ENCODE measurements at regions not wholly inside any gene's neighbourhood (a gene's known extent, or its start where the extent isn't known, plus 50 kb on each side); places are given as distances from the start of the nearest gene placed in this dataset.

DNA sequence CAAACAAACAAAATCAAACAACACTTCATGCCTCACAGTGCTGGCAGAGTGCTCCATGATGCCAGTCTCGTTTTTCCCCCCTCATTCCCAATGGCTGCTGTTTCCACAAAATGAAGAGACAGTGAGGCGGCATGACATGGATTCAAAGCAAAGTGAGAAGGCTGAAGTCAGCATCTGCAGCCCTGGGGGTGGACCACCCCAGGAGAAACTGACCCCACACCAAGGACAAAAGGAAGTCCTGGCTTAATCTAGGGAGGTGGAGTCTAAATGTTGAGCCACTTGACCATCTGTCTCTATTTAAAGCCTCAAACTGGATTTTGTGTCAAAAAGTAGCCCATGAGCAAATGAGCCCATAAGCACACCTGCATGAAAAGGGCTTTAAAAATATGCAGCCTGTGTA is 151.2 kb upstream of the RORA start:
- Histone ChIP-seq H3K36me3 (no peaks in the 10 kb centered on the region), H3K4me1 (no peaks in the 10 kb centered on the region), H3K9me3 (no peaks in the 10 kb centered on the region), H3K27me3 (no peaks in the 10 kb centered on the region), H3K27ac (no peak overlapping the region), H3K4me3 (replicated peaks in 1 of 3) (no peak overlapping the region)
- intact Hi-C loops (cut with DNase I), result no loop called here
- no peak for DNase-seq
- TF ChIP-seq, protein P1, sequence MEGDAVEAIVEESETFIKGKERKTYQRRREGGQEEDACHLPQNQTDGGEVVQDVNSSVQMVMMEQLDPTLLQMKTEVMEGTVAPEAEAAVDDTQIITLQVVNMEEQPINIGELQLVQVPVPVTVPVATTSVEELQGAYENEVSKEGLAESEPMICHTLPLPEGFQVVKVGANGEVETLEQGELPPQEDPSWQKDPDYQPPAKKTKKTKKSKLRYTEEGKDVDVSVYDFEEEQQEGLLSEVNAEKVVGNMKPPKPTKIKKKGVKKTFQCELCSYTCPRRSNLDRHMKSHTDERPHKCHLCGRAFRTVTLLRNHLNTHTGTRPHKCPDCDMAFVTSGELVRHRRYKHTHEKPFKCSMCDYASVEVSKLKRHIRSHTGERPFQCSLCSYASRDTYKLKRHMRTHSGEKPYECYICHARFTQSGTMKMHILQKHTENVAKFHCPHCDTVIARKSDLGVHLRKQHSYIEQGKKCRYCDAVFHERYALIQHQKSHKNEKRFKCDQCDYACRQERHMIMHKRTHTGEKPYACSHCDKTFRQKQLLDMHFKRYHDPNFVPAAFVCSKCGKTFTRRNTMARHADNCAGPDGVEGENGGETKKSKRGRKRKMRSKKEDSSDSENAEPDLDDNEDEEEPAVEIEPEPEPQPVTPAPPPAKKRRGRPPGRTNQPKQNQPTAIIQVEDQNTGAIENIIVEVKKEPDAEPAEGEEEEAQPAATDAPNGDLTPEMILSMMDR (IDR thresholded peaks at IDR 0.05), result no peak
- no peak for TF ChIP-seq POLR2A (IDR thresholded peaks at IDR 0.05)
- 65 to 95% methylated on average over 2 of the region's 2 CpGs for WGBS, 2 donors

DNA sequence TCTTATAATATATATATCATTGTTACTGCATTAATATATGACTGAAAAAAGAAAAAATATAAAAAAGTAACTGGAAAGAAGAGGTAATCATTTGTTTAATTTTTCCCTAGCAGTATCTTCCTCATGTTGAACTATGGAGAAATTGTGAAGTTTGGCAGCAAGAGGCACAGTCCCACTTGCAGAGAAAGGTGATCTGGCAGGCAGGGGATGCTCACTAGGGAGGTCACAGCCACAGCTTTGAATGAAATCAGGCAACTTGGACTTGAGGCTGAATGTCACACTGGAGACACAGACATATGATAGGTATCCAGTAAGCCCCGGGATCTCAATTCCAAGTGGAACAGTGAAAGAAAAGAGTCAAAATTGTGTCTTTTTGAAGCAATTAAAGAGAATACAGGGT is 149.9 kb upstream of the RORA start:
- no peak for DNase-seq
- intact Hi-C loops (cut with DNase I), result no loop called here
- Histone ChIP-seq H3K27me3 (no peaks in the 10 kb centered on the region), H3K36me3 (no peaks in the 10 kb centered on the region), H3K4me1 (no peaks in the 10 kb centered on the region), H3K4me3 (replicated peaks in 1 of 3) (no peak overlapping the region), H3K9me3 (no peaks in the 10 kb centered on the region), H3K27ac (no peak overlapping the region)
- WGBS, 2 donors, result 90% methylated on average over 1 of the region's 1 CpG
- TF ChIP-seq POLR2A (IDR thresholded peaks at IDR 0.05), result no peak
- TF ChIP-seq, protein P1 (IDR thresholded peaks at IDR 0.05), result no peak

DNA sequence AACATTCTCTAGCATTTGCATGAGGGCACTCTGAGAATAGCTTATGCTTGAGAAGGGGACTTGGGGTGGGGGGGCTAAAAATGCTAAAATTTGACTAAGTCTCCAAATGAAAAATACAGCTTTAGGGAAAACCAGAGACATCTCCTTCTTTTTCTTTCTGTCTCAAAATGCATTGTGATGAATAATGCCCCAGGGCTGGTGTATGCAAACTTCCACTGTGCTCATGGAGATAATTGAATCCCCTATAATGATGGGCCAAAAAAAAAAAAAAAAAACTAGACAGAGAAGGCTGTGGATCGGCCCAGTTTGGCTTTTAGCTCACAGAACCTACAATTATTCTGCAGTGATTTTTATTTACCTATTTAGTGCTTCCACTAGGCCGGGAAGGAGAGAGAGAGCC is 147.9 kb upstream of the RORA start:
- TF ChIP-seq POLR2A (IDR thresholded peaks at IDR 0.05), result no peak
- TF ChIP-seq, protein P1 (IDR thresholded peaks at IDR 0.05), result no peak
- 78 to 90% methylated on average over 2 of the region's 2 CpGs for WGBS, 2 donors
- DNase-seq, result no peak
- intact Hi-C loops (cut with DNase I), result no loop called here
- Histone ChIP-seq H3K4me3 (replicated peaks in 1 of 3) (no peak overlapping the region), H3K36me3 (no peaks in the 10 kb centered on the region), H3K9me3 (no peaks in the 10 kb centered on the region), H3K4me1 (no peaks in the 10 kb centered on the region), H3K27ac (no peak overlapping the region), H3K27me3 (no peaks in the 10 kb centered on the region)

DNA sequence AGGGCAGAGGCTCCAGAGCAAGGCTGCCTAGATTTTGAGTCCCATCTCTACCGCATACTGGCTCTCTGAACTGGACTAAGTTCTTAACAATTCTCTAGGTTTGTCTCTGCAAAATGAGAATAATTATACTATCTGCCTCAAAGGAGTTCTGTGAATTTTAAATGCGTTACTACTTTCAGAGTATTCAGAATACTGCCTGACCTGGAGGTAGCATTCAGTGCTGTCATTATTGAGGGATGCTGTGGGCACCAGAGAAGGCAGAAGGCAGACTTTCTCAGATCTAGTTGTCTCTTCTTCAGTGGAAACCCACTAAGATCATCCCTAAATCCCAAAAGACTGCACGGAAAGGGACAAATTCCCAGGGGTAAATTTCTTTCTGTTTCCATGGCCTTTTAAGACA is 147.4 kb upstream of the RORA start:
- no peaks in the 10 kb centered on the region for H3K4me1 ChIP-seq
- no peak overlapping the region for H3K27ac ChIP-seq
- DNase-seq, result no peak
- H3K36me3 ChIP-seq, result no peaks in the 10 kb centered on the region
- H3K4me3 ChIP-seq (replicated peaks in 1 of 3), result no peak overlapping the region
- 80 to 94% methylated on average over 3 of the region's 3 CpGs for WGBS, 2 donors
- H3K27me3 ChIP-seq, result no peaks in the 10 kb centered on the region
- TF ChIP-seq, protein P1 (IDR thresholded peaks at IDR 0.05), result no peak
- no peak for TF ChIP-seq POLR2A (IDR thresholded peaks at IDR 0.05)
- intact Hi-C loops (cut with DNase I), result no loop called here
- H3K9me3 ChIP-seq, result no peaks in the 10 kb centered on the region

DNA sequence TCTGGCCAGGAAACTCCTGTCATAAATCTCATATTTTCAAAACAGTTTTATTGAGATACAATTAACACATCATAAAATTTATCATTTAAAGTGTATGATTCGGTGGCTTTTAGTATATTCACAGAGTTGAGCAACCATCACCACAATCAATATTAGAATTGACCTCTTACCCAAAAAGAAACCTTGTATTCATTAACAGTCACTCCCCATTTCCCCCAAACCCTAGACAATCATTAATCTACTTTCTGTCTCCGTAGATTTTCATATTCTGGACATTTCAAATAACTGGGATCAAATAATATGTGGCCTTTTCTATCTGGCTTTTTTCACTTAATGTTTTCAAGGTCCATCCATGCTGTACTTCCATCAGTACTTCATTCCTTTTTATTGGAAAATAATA is 145.7 kb upstream of the RORA start:
- Histone ChIP-seq H3K36me3 (no peaks in the 10 kb centered on the region), H3K27ac (no peak overlapping the region), H3K27me3 (no peaks in the 10 kb centered on the region), H3K4me3 (replicated peaks in 1 of 3) (no peak overlapping the region), H3K4me1 (no peaks in the 10 kb centered on the region), H3K9me3 (no peaks in the 10 kb centered on the region)
- TF ChIP-seq, protein P1 (IDR thresholded peaks at IDR 0.05), result no peak
- TF ChIP-seq POLR2A (IDR thresholded peaks at IDR 0.05), result no peak
- DNase-seq, result no peak
- intact Hi-C loops (cut with DNase I), result no loop called here
- WGBS, 2 donors, result 94 to 95% methylated on average over 2 of the region's 2 CpGs
